SHP77 (cell line): ENCODE measurements at regions not wholly inside any gene's neighbourhood (a gene's known extent, or its start where the extent isn't known, plus 50 kb on each side); places are given as distances from the start of the nearest gene placed in this dataset.

Source experiments
- DNase-seq, 2 experiments: peaks; one replicate each; lab custom pipeline; 2025; lab: John Stamatoyannopoulos, UW

DNA sequence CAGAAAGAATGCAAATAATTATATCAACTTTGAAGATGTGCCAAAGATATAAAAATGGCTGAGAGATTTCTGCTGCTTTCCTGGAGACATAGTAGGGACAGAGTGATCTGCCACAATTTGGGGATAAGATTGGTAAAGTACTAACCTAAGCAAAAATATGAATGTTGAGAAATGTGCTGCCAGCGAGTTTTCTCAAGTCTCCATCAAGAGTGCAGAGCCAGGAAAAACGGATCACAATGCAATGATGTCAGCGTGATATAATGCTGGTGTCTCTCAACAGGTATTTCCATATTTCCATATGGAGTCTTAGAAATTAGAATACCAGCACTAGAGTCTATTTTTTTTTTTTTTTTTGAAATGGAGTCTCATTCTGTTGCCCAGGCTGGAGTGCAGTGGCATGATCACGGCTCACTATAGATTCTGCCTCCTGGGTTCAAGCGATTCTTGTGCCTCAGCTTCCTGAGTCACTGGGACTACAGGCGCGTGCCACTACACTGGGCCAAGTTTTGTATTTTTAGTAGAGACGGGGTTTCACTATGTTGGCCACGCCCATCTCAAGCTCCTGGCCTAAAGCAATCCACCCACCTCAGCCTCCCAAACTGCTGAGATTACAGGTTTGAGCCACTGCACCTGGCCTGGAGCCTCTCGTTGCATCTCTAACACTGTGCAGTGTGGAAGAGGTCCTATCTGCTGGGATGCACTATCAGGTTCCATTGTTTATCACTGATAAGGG, 893.5 kb downstream of the TRIML1 start:
- DNase-seq: no peak

DNA sequence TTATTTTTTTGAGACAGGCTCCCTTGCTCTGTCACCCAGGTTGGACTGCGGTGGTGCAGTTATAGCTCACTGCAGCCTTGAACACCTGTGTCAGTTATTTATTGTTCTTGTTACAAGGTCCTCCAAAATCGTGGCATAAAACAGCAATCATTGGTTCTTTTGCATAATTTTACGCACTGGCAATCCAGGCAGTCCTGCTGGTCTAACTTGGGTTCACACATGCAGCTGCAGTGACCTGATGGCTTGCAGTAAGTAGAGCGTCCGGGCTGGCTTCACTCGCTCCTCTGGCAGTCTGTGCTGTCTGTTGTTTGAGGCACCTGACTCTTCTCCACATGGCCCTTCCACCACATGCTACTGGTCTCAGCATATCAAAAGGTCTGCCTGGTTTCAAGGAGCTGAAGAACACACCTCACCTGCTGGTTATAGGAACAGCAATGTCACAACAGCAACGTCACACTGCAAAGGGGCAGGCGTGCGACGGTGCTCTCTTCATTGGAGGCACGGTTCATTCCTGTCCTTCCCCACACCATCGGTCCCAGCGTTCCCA, 894.6 kb downstream of the TRIML1 start:
- no peak for DNase-seq

DNA sequence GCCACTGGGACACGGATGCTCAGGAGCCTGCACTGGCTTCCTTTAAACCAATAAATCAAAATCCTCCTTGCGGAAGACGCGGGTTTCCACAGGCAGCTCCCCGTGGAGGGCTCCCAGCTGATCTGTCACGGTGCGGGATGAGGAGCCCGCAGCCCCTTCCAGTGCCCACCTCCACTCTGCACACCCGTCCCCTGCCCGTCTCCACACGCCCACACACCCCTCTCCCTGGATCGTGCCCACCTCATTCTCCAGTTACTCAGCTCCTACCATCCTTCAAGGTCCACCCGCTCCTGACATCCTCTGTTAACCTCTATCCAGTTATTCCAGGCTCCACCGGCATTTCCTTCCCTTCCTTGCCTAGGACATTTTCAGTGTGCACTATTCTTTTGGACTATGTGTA, 895.9 kb downstream of the TRIML1 start:
- DNase-seq: no peak

DNA sequence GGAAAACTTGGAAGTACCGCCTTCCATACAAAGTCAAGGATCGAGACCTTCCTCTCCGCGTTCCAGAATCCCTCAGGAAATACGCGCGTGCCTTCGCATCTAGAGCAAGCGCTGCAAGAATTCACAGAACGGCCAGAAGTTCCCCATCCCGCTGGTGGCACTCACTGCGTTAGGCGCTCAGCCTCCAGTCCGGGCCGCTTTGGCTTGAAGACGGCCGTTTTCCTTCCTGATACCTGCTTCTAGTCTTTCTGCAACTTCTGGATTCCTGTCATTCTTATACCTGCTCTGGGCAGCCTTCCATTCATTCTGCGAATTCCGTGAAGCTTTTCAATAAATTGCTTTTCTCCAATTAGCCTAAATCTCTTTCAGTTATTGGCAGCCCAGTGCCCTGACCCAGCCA, 896.4 kb downstream of the TRIML1 start:
- DNase-seq: no peak

DNA sequence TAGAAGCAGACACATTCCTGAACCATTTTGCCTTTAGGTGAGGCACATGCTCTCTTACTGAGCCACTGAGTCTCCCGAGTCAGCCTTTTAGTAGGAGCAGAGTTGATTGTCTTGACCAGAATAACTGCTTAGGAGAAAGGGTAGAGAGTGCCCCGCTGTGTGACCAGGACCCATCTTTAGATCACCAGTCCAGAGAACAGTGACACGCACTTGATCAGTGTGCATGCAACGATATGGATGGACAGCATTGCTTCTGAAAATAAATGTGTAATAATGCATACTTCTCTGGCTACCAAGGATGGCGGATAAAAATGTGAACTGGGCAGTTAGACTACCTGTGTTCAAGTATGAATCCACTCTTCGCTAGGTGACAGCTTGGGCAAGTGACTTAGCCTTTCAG, 897.7 kb downstream of the TRIML1 start:
- no peak for DNase-seq

DNA sequence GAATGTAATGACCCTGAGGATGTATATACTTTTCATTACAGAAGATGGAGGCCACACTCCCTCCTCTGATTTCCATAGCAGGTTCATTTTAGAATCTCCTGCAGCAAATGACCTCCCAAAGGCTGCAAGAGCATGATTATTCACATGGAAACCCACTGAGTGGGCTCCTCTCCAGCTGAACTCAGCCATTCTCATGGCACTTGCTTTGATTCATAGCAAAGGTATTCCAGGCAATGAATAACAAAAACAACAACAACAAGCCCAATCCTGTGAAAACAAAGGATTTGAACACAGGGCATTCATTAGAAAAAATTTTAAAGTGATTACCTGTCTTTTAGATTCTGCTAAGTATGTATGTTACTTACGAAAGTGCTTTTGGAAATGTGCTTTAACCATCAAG, 894.0 kb upstream of the FRG1 start:
- no peak for DNase-seq

DNA sequence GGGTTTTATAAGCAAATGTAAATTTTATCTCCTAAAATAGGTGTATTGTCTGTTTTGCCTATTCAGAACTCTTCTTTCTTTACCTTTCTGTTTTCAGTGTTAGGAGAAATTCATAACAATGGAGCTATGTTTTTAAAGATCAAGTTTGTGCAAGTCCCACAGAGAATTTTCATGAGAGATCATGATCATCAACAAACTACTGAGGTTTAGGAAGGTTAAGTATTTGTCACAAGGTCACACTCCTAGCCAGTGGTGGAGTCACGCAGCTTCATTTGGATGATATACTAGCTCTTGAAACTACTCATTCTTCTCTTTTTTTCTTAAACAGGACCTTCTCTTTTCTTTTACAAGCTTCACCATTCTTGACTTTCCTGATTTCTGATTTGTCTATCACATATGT, 892.6 kb upstream of the FRG1 start:
- no peak for DNase-seq

DNA sequence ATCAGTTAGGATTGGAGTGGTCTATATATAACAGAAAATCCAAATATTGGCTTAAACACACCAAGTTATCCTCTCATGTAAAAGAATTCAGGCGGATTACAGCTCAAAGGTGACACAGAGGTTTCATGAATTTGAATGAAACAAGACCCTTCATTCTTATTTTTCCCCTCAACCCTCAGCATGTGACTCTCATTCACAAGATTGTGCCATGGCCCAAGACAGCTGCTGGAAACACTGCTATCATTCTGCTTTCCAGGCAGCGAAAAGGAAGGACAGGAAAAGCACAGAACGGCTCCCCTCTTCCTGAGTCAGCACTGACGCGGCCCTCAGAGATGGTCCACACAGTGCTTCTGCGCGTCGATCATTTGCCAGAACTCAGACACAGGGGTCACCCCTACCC, 891.0 kb upstream of the FRG1 start:
- no peak for DNase-seq

DNA sequence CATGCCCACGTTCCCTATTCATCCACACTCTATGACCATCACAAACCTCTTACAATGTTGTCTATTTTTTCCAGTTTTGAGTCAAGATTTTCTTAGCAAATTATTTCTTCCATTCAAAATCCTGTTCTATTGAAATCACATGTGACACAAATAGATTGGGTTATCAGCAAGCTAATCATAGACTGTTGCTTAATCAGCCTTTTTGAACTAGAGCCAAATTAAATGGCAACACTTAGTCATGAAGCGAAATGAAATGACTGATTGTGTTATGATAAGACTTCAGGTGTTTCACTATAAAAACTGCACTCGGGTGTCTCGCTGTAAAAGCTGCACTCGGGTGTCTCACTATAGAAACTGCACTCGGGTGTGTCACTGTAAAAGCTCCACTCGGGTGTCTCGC, 890.0 kb upstream of the FRG1 start:
- DNase-seq: no peak

DNA sequence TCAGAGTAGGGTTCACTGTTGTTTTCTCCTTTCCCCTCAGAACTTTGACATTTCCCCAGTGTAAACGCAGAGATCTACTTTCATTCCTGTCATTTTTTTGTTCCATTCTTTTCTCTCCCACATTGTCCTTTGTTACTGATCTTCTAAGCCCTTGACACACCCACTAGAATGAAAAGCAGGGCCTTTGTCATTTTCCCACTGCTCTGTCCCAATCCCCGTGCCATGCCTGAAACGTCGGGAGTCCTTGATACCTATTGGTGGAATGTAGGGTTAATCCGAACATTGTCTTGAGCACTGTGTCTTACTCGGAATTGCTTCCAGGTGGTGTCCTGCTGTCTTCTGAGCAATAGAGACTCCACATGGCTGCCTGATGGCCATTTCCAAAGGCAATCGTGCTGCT, 887.1 kb upstream of the FRG1 start:
- no peak for DNase-seq

DNA sequence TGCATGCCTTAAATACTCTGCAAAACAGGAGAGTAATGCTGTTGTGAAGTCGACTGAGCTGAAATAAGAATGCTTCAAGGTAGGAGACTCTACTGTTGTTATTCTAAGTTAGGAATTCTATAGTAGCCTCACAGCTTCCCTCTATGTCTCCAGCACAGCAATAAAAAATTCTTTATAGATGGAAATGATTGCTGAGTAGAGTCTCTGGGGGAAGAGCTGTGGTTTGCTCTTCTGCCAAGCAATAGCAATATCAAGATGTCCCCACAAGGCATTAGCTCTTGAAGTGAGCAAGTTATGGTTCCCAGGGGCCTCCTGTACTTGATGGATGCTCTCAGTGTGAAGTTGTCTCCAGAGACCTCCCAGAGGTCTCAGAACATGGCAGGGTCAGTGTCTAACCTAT, 880.6 kb upstream of the FRG1 start:
- DNase-seq: no peak

DNA sequence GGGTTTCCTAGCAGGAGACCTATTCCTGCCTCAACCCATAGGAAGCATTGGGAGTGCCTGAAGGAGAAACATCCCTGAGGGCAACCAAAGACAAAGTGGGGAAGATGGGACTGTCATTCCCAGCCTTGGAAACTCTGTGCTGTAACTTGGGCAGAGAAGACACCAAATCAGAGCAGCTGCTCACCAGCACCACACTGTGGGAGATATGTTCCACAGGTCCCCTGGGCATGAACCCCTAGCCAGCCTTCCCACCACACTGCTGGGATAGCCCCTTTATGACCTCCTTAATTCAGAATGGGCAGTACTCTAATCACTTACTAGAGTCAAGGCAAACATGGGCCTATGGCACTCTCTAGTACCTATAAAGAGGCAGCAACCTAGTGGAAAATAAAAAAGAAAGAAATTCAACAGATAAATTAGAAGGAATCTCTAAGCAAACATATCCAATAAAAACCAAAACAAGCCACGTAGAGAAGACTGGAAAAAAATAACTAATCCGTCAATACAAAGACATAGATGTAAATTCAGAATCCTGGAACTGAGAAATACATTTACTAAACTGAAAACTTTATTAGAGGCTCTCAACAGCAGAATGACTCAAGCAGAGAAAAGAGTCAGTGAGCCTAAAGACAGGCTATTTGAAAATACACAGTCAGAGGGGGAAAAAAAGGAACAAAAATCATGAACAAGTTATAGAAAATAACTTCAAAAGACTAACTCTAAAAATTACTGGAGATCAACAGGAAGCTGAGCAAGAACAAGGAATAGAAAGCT, 878.4 kb upstream of the FRG1 start:
- no peak for DNase-seq

DNA sequence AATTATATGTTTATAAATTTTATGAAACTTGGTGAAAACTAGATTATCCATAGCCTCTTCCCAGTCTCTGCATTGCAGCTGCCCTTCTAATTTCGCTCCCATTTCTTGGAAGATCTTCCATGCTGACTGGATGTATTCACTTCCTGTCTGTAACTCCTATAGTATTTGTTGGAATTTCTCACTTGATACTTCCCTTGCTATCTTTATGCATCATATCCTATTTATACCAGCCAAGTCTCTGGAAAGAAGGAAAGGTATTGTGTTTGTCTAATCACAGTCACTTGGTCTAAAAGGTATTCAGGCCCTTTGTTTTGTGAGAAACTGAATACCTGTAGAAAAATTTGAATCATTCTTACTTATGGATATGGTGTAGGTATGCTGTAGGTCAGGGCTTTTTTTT, 870.9 kb upstream of the FRG1 start:
- no peak for DNase-seq

DNA sequence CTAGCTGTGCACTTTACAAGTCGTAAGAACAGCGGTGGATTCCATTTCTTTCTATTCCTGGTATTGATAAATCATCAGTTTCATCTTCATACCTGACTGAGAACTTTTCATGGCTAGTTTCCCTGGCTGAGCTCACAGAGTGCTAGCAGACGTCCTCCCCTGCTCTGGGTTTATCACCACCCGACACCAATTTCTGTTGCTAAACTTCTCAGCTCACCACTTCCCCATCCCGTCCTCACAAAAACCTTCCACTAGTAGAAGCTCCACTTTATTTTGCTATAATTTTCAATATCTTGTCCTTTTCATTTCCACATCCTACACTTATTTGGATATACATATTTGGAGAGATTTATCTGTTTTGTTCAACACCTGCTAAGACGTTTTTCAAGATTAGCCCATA, 869.4 kb upstream of the FRG1 start:
- no peak for DNase-seq

DNA sequence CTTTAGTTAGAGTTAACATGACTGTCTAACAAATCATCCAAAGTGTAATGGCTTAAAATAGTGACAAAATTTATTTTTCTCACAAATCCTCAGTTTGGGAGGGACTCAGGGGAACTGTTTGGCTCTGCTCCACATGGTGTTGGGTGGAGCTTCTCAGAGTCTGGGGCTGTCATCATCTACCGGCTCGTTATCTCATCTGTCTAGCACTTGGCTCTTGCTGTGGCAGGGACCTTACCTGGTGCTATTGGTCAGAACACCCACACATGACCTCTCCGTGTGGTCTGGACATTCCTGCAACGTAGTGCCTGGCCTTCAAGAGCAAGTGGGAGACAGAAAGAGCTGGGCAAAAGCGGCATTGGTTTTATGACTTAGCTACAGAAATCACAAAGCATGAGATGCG, 866.9 kb upstream of the FRG1 start:
- no peak for DNase-seq

DNA sequence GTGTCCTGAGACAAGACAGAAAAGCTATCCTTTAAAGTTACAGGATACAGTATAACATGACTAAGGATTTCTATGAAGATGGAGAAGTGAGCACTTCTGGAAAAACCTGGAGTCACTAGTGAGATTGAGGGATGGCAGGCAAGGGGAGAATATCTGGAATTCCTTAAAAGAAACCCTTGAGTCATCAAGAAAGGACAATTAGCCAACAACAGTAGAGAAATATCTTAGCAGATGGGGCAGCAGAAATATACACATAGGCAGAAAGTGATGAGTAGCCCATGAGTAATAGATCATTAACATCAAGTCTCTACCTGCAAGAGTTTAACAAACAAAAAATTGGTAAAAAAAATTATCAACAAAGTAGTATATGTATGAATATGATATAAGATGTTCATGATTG, 858.8 kb upstream of the FRG1 start:
- DNase-seq: no peak

DNA sequence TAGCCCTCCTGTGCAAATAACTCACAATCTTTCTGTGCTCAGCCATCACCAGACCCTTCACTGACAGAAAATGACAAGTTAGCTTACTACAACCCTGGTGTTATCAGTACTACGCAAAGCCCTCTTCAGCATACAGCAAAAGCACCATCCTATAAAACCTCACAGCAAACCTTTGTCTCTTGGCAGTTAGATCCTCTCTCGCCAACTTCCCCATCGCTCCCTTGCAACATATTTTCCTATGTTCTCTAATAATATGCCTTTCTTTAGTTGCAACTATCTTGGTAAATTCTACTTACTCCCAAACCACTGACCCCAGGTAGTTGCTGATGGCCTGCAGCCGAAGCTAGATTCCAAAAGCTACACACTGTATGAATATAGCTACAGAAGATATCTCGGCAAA, 856.9 kb upstream of the FRG1 start:
- no peak for DNase-seq

DNA sequence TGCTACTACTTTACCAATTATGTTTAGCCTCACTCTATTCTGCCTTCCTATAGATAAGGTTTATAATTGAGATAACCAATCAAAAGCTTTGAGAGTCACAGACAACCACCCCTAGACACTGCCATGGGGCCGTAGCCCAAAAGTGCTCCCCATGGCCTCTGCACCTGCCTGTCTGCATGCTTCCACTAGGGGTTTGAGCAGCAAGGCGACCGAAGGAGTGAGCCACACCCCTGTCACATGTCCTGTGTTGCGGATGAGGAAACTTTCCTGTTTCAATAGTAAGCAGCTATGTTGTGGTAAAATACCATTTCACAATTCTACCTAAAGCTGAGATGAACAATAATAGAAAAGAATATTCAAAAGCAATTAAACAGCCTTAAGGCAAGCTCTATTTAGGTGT, 856.0 kb upstream of the FRG1 start:
- peak in 1 of 2 experiments; percentile 20 for DNase-seq

DNA sequence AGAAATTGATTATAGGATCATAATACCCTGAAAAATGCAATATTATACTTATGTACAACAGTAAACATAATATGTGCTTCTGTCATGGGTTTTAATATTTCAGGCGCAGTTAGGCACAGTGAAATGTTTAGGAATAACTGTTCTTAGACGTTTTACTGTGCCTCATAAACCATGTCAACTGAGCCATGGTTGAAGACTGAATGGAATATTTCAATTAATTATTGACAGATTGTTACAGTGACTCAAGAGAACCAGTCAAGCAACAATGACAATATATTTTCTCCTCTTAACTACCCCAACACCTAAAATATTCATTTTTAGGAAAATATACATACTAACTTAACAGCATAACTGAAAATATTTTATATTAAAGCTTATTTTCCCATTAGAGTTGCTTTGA, 852.7 kb upstream of the FRG1 start:
- DNase-seq: no peak

DNA sequence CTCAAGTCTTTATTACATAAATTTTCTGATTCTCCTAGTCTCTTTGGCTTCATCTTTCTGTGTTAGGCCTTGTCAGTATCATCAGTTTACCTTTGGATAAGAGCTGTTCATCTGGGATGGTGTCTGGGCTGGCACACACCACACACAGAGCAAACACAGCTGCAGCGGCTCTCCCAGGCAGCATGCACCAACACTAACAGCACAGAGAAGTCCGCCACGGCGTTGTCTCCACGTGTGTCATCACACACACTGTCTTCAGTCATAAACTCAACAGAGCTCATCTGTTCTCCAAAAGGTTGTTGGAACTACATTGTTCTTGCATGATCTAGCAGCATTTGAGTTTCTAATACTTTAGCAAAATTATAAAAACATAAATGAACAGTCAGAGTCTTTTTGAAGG, 851.9 kb upstream of the FRG1 start:
- peak; percentile 74 to 84 for DNase-seq

DNA sequence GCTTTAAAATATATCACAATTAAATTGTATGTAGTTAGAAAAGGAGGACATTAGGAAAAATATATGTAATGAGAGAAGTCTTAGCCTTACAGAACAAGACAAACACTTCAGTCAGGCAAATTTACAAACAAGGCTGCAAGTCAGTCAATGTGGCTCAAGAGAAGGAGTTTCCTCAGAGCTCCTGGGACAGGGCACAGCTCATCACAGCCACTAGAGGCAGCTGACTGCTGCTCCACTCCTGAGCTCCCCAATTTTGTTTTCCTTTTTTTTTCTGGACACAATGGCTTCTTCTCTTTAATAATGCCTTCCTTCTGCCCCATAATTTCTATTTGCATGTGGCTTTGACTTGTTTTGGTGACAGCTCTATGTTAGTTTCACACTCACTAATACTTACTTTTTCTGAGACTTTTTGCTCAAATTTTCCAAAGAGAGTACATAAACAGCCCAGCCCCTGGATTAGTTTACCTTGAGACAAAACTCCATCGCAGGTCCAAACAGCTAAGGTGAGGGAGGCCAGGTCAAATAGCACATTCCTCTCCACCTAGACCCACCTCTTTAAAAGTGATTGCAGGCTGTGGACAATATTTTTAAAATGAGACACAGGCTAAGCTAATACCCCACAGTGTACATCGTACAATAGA, 850.4 kb upstream of the FRG1 start:
- peak in 1 of 2 experiments; percentile 61 for DNase-seq

DNA sequence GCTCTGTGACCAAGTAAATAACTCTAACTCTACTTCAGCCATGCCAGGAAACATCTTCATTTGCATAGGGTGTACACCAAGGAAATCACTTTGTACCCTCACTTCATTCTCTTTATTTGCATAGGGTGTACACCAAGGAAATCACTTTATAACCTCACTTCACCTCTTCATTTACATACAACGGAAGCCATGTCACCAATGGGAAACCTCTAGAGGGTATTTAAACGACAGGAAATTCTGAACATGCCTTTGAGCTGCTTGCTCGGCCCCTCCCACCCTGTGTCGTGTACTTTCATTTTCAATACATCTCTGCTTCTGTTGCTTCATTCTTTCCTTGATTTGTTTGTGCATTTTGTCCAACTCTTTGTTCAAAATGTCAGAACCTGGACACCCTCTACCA, 848.1 kb upstream of the FRG1 start:
- peak in 1 of 2 experiments; percentile 13 for DNase-seq

DNA sequence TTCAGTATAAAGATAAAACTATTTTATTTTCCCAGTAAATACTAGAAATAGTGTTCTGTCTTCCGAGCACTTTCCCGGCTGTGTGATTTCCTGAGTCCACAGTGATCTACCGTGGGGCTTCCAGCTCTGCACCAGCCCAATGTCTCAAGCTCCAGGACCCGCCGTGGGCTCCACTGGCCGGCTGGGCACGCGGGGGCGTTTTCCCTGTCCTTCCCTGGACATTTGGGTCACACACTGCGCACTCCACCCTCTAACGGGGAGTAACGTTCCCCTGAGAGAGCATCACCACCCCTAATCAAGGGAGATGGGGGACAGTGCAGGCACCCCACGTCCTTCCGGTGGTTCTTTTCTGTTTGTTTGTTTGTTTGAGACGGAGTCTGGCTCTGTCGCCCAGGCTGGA, 844.6 kb upstream of the FRG1 start:
- DNase-seq: no peak
